HG02642 (cell line): ENCODE measurements at regions not wholly inside any gene's neighbourhood (a gene's known extent, or its start where the extent isn't known, plus 50 kb on each side); places are given as distances from the start of the nearest gene placed in this dataset.
"Not testable (repeated sequence)": the region's sequence is repeated elsewhere in the genome, so short reads cannot be mapped to it uniquely, and the experiment has no call there.

ENCODE experiments used
- ATAC-seq: cut with Tn5 transposase; IDR thresholded peaks from one replicate; pipeline ENCODE4 v1.9.1; 2021; ENCODE audit warnings: mild to moderate bottlenecking; ENCODE audit not compliant: unreplicated experiment, poor library complexity

- not testable (repeated sequence) for ATAC-seq
These were observed 1684.4 kb downstream of the SPATA31A7 start for GRCh38 chr9:62874213-62874612.

- not testable (repeated sequence) for ATAC-seq
These were observed 1685.1 kb downstream of the SPATA31A7 start for GRCh38 chr9:62874745-62875599.

GRCh38 chr9:62877552-62877951, 1687.7 kb downstream of the SPATA31A7 start:
- not testable (repeated sequence) for ATAC-seq

- not testable (repeated sequence) for ATAC-seq
These were observed 1688.2 kb downstream of the SPATA31A7 start for GRCh38 chr9:62877987-62878386.

- not testable (repeated sequence) for ATAC-seq
These were observed 1690.6 kb downstream of the SPATA31A7 start for GRCh38 chr9:62880453-62880852.

- not testable (repeated sequence) for ATAC-seq
These were observed 1691.1 kb downstream of the SPATA31A7 start for GRCh38 chr9:62880971-62881370.

- not testable (repeated sequence) for ATAC-seq
These were observed 1692.0 kb downstream of the SPATA31A7 start for GRCh38 chr9:62881811-62882210.

GRCh38 chr9:62882717-62883116, 1692.9 kb downstream of the SPATA31A7 start:
- ATAC-seq = not testable (repeated sequence)

GRCh38 chr9:62896692-62897091, 1706.9 kb downstream of the SPATA31A7 start:
- ATAC-seq = not testable (repeated sequence)

GRCh38 chr9:62897411-62898225, 1707.8 kb downstream of the SPATA31A7 start:
- not testable (repeated sequence) for ATAC-seq

GRCh38 chr9:62899666-62900065, 1709.8 kb downstream of the SPATA31A7 start:
- not testable (repeated sequence) for ATAC-seq

GRCh38 chr9:62904061-62904460, 1714.2 kb downstream of the SPATA31A7 start:
- not testable (repeated sequence) for ATAC-seq

GRCh38 chr9:62905722-62906121, 1715.9 kb downstream of the SPATA31A7 start:
- not testable (repeated sequence) for ATAC-seq

- ATAC-seq = not testable (repeated sequence)
These were observed 1718.0 kb downstream of the SPATA31A7 start for GRCh38 chr9:62907866-62908265.

- not testable (repeated sequence) for ATAC-seq
These were observed 1718.4 kb downstream of the SPATA31A7 start for GRCh38 chr9:62908271-62908670.

GRCh38 chr9:62909447-62909846, 1719.6 kb downstream of the SPATA31A7 start:
- ATAC-seq = not testable (repeated sequence)

- not testable (repeated sequence) for ATAC-seq
These were observed 1722.4 kb downstream of the SPATA31A7 start for GRCh38 chr9:62912278-62912677.

GRCh38 chr9:62915168-62915567, 1725.3 kb downstream of the SPATA31A7 start:
- not testable (repeated sequence) for ATAC-seq

GRCh38 chr9:62915661-62916060, 1725.8 kb downstream of the SPATA31A7 start:
- ATAC-seq = peak; percentile 100

GRCh38 chr9:62918648-62919385, 1729.0 kb downstream of the SPATA31A7 start:
- not testable (repeated sequence) for ATAC-seq
